OCI-LY3 (cell line): ENCODE measurements at regions not wholly inside any gene's neighbourhood (a gene's known extent, or its start where the extent isn't known, plus 50 kb on each side); places are given as distances from the start of the nearest gene placed in this dataset.

Experiments
- H2AFZ ChIP-seq: fragments of 200-600, 300-600 bp; shearing (Covaris generic); 2 replicates; pipeline ENCODE4 v1.6.0; 2014; ENCODE audit warnings: antibody characterized with exemption, low read depth, low read length
- H3K27ac ChIP-seq: fragments of 200-600, 300-600 bp; sonication (generic); 2 replicates; pipeline ENCODE4 v1.5.1; 2014; ENCODE audit warnings: mild to moderate bottlenecking, low read length, moderate library complexity, mixed read lengths
- H3K27me3 ChIP-seq: fragments of 200-600, 300-600 bp; sonication (generic); 2 replicates; pipeline ENCODE4 v1.6.1; 2014; ENCODE audit warnings: low read depth, low read length, mixed read lengths
- H3K36me3 ChIP-seq: fragments of 200-600, 300-600 bp; sonication (generic); replicated peaks from 2 replicates; pipeline ENCODE3; 2014; ENCODE audit warnings: low read depth, low read length, mixed read lengths
- H3K4me1 ChIP-seq: fragments of 300-600, 200-600 bp; sonication (generic); 2 replicates; pipeline ENCODE4 v1.6.1; 2014; ENCODE audit warnings: low read length, mixed read lengths
- H3K4me2 ChIP-seq: fragments of 200-600, 300-600 bp; sonication (generic); 2 replicates; pipeline ENCODE4 v1.6.1; 2014; ENCODE audit warnings: low read length, mixed read lengths
- H3K4me3 ChIP-seq: fragments of 300-600, 200-600 bp; sonication (generic); 2 replicates; pipeline ENCODE4 v1.5.1; 2014; ENCODE audit warnings: antibody characterized with exemption, mild to moderate bottlenecking, low read length, moderate library complexity
- H3K79me2 ChIP-seq: fragments of 300-600, 200-600 bp; shearing (Covaris generic); 2 replicates; pipeline ENCODE4 v1.6.1; 2014; ENCODE audit warnings: mild to moderate bottlenecking, low read length, mixed read lengths
- H3K9ac ChIP-seq: fragments of 300-600, 200-600 bp; shearing (Covaris generic); 2 replicates; pipeline ENCODE4 v1.6.0; 2014; ENCODE audit warnings: mild to moderate bottlenecking, low read length, moderate library complexity
- H3K9me3 ChIP-seq: fragments of 200-600, 300-600 bp; shearing (Covaris generic); 2 replicates; pipeline ENCODE4 v1.6.1; 2014; ENCODE audit warnings: low read length, mixed read lengths; ENCODE audit not compliant: insufficient read depth
- H4K20me1 ChIP-seq: fragments of 200-600, 300-600 bp; sonication (generic); 2 replicates; pipeline ENCODE4 v1.6.1; 2016; ENCODE audit warnings: low read length, mixed read lengths; ENCODE audit not compliant: insufficient read depth
- EZH2phosphoT487 ChIP-seq: fragments of 200-600 bp; shearing (Covaris generic); IDR thresholded peaks from 2 replicates; pipeline ENCODE4 v1.6.1; 2018; ENCODE audit warnings: antibody characterized with exemption, mixed run types, low read depth
- TF ChIP-seq, protein P1 (sequence below): fragments of 200-600, 300-600 bp; sonication (generic); IDR thresholded peaks from 2 replicates; pipeline ENCODE4 v1.5.1; 2014; ENCODE audit warnings: antibody characterized with exemption, low read length, low read depth

- Histone ChIP-seq H3K4me3 (no peak overlapping the region), H3K36me3 (no peaks in the 10 kb centered on the region), H3K79me2 (no peaks in the 10 kb centered on the region), H3K27me3 (no peaks in the 10 kb centered on the region), H3K9me3 (no peaks in the 10 kb centered on the region), H3K4me2 (no peak overlapping the region), H3K27ac (no peak overlapping the region), H4K20me1 (no peaks in the 10 kb centered on the region), H3K4me1 (no peaks in the 10 kb centered on the region), H3K9ac (no peak overlapping the region), H2AFZ (no peak overlapping the region)
- TF ChIP-seq, protein P1, sequence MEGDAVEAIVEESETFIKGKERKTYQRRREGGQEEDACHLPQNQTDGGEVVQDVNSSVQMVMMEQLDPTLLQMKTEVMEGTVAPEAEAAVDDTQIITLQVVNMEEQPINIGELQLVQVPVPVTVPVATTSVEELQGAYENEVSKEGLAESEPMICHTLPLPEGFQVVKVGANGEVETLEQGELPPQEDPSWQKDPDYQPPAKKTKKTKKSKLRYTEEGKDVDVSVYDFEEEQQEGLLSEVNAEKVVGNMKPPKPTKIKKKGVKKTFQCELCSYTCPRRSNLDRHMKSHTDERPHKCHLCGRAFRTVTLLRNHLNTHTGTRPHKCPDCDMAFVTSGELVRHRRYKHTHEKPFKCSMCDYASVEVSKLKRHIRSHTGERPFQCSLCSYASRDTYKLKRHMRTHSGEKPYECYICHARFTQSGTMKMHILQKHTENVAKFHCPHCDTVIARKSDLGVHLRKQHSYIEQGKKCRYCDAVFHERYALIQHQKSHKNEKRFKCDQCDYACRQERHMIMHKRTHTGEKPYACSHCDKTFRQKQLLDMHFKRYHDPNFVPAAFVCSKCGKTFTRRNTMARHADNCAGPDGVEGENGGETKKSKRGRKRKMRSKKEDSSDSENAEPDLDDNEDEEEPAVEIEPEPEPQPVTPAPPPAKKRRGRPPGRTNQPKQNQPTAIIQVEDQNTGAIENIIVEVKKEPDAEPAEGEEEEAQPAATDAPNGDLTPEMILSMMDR, result no peak
- TF ChIP-seq EZH2phosphoT487, result no peak
Measured at GRCh38 chr10:10658172-10658785, 359.4 kb upstream of the CELF2 start.

GRCh38 chr10:10660054-10660453 is 357.6 kb upstream of the CELF2 start:
- H3K9me3 ChIP-seq, result no peaks in the 10 kb centered on the region
- no peaks in the 10 kb centered on the region for H3K4me1 ChIP-seq
- H2AFZ ChIP-seq, result no peak overlapping the region
- no peak overlapping the region for H3K27ac ChIP-seq
- H3K36me3 ChIP-seq, result no peaks in the 10 kb centered on the region
- no peak overlapping the region for H3K4me2 ChIP-seq
- H4K20me1 ChIP-seq, result no peaks in the 10 kb centered on the region
- H3K27me3 ChIP-seq, result no peaks in the 10 kb centered on the region
- no peak overlapping the region for H3K4me3 ChIP-seq
- H3K9ac ChIP-seq, result no peak overlapping the region
- H3K79me2 ChIP-seq, result no peaks in the 10 kb centered on the region
- TF ChIP-seq, protein P1, result no peak
- no peak for TF ChIP-seq EZH2phosphoT487

DNA sequence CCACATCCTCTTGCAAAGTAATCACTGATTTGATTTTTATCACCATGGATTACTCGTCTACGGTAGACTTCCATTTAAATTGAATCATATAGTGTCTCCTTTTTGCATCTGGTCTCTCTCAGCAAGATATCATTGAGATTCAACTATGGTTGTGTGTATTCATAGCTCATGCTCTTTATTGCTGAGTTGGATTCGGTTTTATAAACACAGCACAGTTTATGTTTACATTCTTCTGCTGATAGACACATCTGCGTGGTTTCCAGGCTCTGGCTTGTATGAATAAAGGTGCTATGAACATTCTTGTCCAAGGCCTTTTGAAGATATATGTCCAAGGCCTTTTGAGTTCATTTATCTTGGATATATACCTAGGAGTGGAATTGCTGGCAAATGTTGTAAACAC is 356.5 kb upstream of the CELF2 start:
- Histone ChIP-seq H2AFZ (no peak overlapping the region), H3K79me2 (no peaks in the 10 kb centered on the region), H3K9ac (no peak overlapping the region), H3K27ac (no peak overlapping the region), H3K4me3 (no peak overlapping the region), H3K9me3 (no peaks in the 10 kb centered on the region), H3K36me3 (no peaks in the 10 kb centered on the region), H3K4me2 (no peak overlapping the region), H3K27me3 (no peaks in the 10 kb centered on the region), H3K4me1 (no peaks in the 10 kb centered on the region), H4K20me1 (no peaks in the 10 kb centered on the region)
- no peak for TF ChIP-seq EZH2phosphoT487
- TF ChIP-seq, protein P1, result no peak

DNA sequence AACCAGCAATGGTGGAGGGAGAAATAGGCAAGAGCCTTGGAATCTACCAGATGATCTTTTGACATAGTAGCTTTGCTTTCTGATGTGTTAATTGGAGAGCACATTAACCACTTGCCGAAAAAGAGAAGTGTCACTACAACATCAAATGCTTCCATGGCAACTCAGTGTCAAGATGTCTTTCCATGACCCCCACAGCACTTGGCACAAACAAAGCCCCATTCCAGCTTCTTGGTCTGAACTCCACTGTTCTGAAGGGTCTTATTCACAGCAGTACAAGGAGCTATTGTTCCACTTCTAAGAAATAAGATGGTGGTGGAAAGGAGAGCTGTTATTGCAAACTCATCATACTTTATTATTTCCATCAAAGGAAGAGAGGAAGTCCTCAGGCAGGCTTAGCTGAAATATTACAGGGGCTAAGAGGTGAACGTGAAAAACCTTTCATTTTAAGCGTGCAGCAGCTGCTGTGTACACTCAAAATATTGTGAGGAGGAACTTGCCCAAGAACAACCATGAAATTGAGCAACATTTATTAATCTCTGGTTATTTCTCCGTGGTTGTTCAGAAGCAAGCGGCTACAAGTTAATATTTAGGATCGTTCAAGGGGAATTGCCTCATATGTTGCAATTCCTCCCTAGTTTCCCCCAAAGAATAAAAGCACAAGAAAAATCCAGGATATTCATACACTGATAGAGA is 354.8 kb upstream of the CELF2 start:
- TF ChIP-seq EZH2phosphoT487, result no peak
- TF ChIP-seq, protein P1, result no peak
- Histone ChIP-seq H3K9me3 (no peaks in the 10 kb centered on the region), H3K9ac (no peak overlapping the region), H2AFZ (no peak overlapping the region), H3K27me3 (no peaks in the 10 kb centered on the region), H3K4me2 (no peak overlapping the region), H3K27ac (no peak overlapping the region), H3K79me2 (no peaks in the 10 kb centered on the region), H3K4me1 (no peaks in the 10 kb centered on the region), H4K20me1 (no peaks in the 10 kb centered on the region), H3K36me3 (no peaks in the 10 kb centered on the region), H3K4me3 (no peak overlapping the region)
